ENCODE measurements at regions not wholly inside any gene's neighbourhood (a gene's known extent, or its start where the extent isn't known, plus 50 kb on each side); places are given as distances from the start of the nearest gene placed in this dataset.

DNA sequence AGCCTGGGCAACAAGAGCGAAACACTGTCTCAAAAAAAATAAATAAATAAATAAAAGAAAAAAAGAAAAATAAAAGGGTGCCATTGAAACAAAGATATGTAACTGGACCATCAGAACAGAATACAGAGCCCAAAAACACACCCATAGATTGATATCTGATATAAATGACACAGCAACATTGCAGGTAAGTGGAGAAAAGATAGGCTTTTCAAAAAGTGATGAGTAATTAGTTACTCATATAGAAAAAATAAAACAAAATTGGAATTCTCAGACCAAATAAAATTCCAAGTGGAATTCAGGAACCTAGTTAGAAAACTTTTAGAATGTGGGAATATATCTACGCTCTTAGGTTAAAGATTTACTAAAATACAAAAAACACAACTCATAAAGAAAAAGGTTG, 60.6 kb upstream of the CHD6 start:
- Mint-ChIP-seq H3K27me3 (ENCODE audit: low read depth) (peaks cover 34% of the 10 kb centered on the region), H3K4me1 (no peaks in the 10 kb centered on the region), H3K9me3 (peaks cover 3% of the 10 kb centered on the region), H3K27ac (ENCODE audit: unreplicated experiment) (no peak overlapping the region), H3K36me3 (ENCODE audit: low read depth) (no peaks in the 10 kb centered on the region), H3K4me3 (no peak overlapping the region)
- DNase-seq (ENCODE audit: low read depth, low spot score) = no peak
- TF ChIP-seq, protein P1, sequence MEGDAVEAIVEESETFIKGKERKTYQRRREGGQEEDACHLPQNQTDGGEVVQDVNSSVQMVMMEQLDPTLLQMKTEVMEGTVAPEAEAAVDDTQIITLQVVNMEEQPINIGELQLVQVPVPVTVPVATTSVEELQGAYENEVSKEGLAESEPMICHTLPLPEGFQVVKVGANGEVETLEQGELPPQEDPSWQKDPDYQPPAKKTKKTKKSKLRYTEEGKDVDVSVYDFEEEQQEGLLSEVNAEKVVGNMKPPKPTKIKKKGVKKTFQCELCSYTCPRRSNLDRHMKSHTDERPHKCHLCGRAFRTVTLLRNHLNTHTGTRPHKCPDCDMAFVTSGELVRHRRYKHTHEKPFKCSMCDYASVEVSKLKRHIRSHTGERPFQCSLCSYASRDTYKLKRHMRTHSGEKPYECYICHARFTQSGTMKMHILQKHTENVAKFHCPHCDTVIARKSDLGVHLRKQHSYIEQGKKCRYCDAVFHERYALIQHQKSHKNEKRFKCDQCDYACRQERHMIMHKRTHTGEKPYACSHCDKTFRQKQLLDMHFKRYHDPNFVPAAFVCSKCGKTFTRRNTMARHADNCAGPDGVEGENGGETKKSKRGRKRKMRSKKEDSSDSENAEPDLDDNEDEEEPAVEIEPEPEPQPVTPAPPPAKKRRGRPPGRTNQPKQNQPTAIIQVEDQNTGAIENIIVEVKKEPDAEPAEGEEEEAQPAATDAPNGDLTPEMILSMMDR (conservative IDR thresholded peaks at IDR 0.05) = no peak

DNA sequence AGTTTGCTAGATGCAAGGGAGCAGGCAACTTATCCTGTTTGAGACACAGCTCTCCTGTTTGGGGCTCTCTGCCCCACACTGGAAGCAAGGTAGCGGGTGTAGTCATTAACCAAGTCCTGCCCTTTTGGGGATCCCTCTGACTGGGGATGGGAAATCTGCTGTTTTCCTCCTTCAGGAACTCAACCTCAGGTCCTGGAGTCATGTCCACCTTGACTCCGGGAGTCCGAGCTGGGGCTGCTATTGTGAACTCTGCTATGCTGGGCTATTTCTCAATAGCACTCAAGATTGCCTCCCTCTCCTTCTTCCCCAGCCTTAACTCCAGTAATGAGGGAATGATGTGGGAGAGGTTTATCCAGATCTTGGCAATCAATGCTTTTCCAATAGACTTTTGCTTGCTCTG, 54.1 kb upstream of the CHD6 start:
- Mint-ChIP-seq H3K27ac (ENCODE audit: unreplicated experiment) (no peak overlapping the region), H3K4me3 (no peak overlapping the region), H3K27me3 (ENCODE audit: low read depth) (peaks cover 38% of the 10 kb centered on the region), H3K36me3 (ENCODE audit: low read depth) (no peaks in the 10 kb centered on the region), H3K9me3 (no peaks in the 10 kb centered on the region), H3K4me1 (no peaks in the 10 kb centered on the region)
- DNase-seq (ENCODE audit: low read depth, low spot score) = no peak
- TF ChIP-seq, protein P1 (conservative IDR thresholded peaks at IDR 0.05) = no peak

DNA sequence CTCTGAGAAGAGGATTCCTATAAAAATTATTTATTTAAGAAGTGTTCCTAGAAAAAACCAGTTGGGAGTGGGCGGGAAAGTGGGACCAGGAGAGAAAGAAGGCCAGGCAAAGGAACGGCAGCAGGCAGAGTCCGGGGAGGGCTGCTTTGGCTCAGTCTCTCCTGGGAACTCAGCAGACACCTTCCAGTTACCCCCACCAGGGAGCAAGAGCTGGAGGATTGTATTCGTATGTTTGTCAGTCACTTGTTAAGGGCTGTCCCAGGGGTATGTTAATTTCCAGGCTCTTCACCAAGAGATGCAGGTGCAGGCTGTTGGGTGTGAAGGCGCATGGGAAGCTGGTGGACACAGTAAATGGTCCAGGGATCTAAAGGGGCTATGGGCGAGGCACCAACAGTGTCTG, 53.0 kb upstream of the CHD6 start:
- no peaks in the 10 kb centered on the region for H3K4me1 Mint-ChIP-seq
- peaks cover 28% of the 10 kb centered on the region for H3K27me3 Mint-ChIP-seq (ENCODE audit: low read depth)
- TF ChIP-seq, protein P1 (conservative IDR thresholded peaks at IDR 0.05) = no peak
- H3K36me3 Mint-ChIP-seq (ENCODE audit: low read depth) = no peaks in the 10 kb centered on the region
- no peak overlapping the region for H3K27ac Mint-ChIP-seq (ENCODE audit: unreplicated experiment)
- DNase-seq (ENCODE audit: low read depth, low spot score) = no peak
- H3K9me3 Mint-ChIP-seq = no peaks in the 10 kb centered on the region
- no peak overlapping the region for H3K4me3 Mint-ChIP-seq

DNA sequence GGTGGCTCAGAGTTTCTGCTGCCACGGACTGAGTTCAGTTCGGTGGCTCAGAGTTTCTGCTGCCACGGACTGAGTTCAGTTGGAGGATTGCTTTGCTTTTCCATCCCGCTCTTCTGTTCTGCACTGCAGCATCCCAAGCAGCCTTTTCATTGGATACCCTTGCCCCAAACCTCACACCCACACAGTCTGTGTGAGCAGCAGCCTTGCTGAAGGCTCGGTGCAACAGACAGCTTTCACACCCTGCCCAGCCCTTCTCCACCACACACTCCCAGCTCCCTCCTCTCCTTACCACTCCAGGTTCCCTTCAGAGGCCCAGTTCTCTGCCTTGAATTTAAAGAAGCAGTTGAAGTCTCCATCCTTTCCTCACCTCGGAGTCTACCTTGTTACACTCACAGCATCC, 52.5 kb upstream of the CHD6 start:
- Mint-ChIP-seq H3K4me3 (no peak overlapping the region), H3K27ac (ENCODE audit: unreplicated experiment) (no peak overlapping the region), H3K27me3 (ENCODE audit: low read depth) (peaks cover 28% of the 10 kb centered on the region)

DNA sequence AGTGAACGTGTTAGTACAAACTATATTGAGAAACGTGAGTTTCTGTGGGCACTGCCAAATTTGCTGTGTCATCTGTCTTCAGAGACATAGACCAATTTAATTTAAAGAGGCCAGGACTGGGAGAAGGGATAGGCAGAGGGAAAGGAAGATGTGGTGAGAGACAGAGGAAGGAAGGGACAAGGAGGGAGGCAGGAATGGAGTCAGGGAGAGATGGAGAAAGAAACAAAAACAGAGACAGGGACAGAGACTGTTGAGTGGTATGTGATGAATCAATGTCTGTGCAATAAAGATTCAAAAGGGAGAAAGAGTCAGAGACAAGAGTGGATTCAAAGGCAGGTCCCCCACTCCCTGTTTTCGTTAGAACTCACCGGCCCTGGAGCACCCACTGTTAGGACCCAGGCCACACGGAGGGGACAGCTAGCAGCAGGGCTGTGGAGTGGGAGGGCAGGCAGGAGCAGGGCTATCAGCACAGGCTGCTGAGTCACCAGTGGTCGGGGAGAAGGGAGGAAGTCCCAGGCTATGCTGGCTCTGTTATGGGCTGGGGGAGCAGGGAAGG, 51.6 kb upstream of the CHD6 start:
- Mint-ChIP-seq H3K4me1 (no peaks in the 10 kb centered on the region), H3K4me3 (no peak overlapping the region), H3K27ac (ENCODE audit: unreplicated experiment) (no peak overlapping the region), H3K27me3 (ENCODE audit: low read depth) (peaks cover 22% of the 10 kb centered on the region), H3K9me3 (no peaks in the 10 kb centered on the region), H3K36me3 (ENCODE audit: low read depth) (no peaks in the 10 kb centered on the region)
- TF ChIP-seq, protein P1 (conservative IDR thresholded peaks at IDR 0.05) = no peak
- DNase-seq (ENCODE audit: low read depth, low spot score) = no peak

More for the DNA sequence above, 52.5 kb upstream of the CHD6 start:
- TF ChIP-seq, protein P1 (conservative IDR thresholded peaks at IDR 0.05) = no peak
- no peak for DNase-seq (ENCODE audit: low read depth, low spot score)
- H3K4me1 Mint-ChIP-seq = no peaks in the 10 kb centered on the region
- H3K36me3 Mint-ChIP-seq (ENCODE audit: low read depth) = no peaks in the 10 kb centered on the region
- H3K9me3 Mint-ChIP-seq = no peaks in the 10 kb centered on the region
